Smooth muscle cell (in vitro differentiated cells): ENCODE measurements at regions not wholly inside any gene's neighbourhood (a gene's known extent, or its start where the extent isn't known, plus 50 kb on each side); places are given as distances from the start of the nearest gene placed in this dataset.
"Not testable (repeated sequence)": the region's sequence is repeated elsewhere in the genome, so short reads cannot be mapped to it uniquely, and the experiment has no call there.

Experiments used
- DNase-seq: peaks from one replicate; lab custom pipeline; 2025; ENCODE audit not compliant: unreplicated experiment; lab: John Stamatoyannopoulos, UW
- H2AFZ ChIP-seq: fragments of 200-600 bp; sonication (generic); 2 replicates; pipeline ENCODE4 v1.6.0; 2016; ENCODE audit warnings: antibody characterized with exemption, low read depth, mild to moderate bottlenecking
- H3F3A ChIP-seq: fragments of 200-600 bp; sonication (generic); 2 replicates; pipeline ENCODE4 v1.6.0; 2017; ENCODE audit warnings: antibody characterized with exemption, low read depth
- H3K27ac ChIP-seq: fragments of 200-600 bp; sonication (generic); 2 replicates; pipeline ENCODE4 v1.5.1; 2016; ENCODE audit warnings: low read depth, mild to moderate bottlenecking
- H3K27me3 ChIP-seq: fragments of 200-600 bp; sonication (generic); 2 replicates; pipeline ENCODE4 v1.6.1; 2016; ENCODE audit warnings: low read depth, mild to moderate bottlenecking
- H3K36me3 ChIP-seq: fragments of 200-600 bp; sonication (generic); 2 replicates; pipeline ENCODE4 v1.5.1; 2016; ENCODE audit warnings: low read depth
- H3K4me1 ChIP-seq: fragments of 200-600 bp; sonication (generic); 2 replicates; pipeline ENCODE4 v1.5.1; 2016; ENCODE audit warnings: low read depth
- H3K4me2 ChIP-seq: fragments of 200-600 bp; sonication (generic); 2 replicates; pipeline ENCODE4 v1.6.0; 2016; ENCODE audit warnings: mild to moderate bottlenecking
- H3K4me3 ChIP-seq: fragments of 200-600 bp; sonication (generic); 2 replicates; pipeline ENCODE4 v1.5.1; 2016; ENCODE audit warnings: mild to moderate bottlenecking
- H3K79me2 ChIP-seq: fragments of 200-600 bp; sonication (generic); 2 replicates; pipeline ENCODE4 v1.6.0; 2016; ENCODE audit warnings: low read depth, mild to moderate bottlenecking
- H3K9ac ChIP-seq: fragments of 200-600 bp; sonication (generic); 2 replicates; pipeline ENCODE4 v1.6.0; 2016; ENCODE audit warnings: low read depth
- H3K9me3 ChIP-seq: fragments of 200-600 bp; sonication (generic); replicated peaks from 2 replicates; pipeline ENCODE4 v1.5.1; 2016; ENCODE audit warnings: low read depth
- H4K20me1 ChIP-seq: fragments of 200-600 bp; sonication (generic); 2 replicates; pipeline ENCODE4 v1.6.0; 2016; ENCODE audit warnings: low read depth
- CTCF ChIP-seq: fragments of 200-600 bp; sonication (generic); IDR thresholded peaks from 2 replicates; pipeline ENCODE4 v1.5.1; 2017; ENCODE audit warnings: borderline replicate concordance, mild to moderate bottlenecking, antibody characterized with exemption; ENCODE audit not compliant: insufficient read depth, poor library complexity, severe bottlenecking
- WGBS: methylation state at CpG from one replicate; pipeline ENCODE4 v1.1.7; 2016; ENCODE audit warnings: low lambda C conversion rate; 5-methylcytosine and 5-hydroxymethylcytosine counted together

GRCh38 chr3:99313485-99313884 lies 324.9 kb upstream of the COL8A1 start:
- Histone ChIP-seq H3F3A (no peaks in the 10 kb centered on the region), H3K9me3 (no peaks in the 10 kb centered on the region), H3K4me1 (no peaks in the 10 kb centered on the region), H3K27ac (no peak overlapping the region), H3K27me3 (no peaks in the 10 kb centered on the region), H3K4me3 (no peak overlapping the region), H3K4me2 (no peak overlapping the region), H3K79me2 (no peaks in the 10 kb centered on the region), H3K36me3 (no peaks in the 10 kb centered on the region), H4K20me1 (no peaks in the 10 kb centered on the region), H3K9ac (no peak overlapping the region), H2AFZ (no peak overlapping the region)
- TF ChIP-seq CTCF: no peak
- no peak for DNase-seq

- no peak for TF ChIP-seq CTCF
- Histone ChIP-seq H2AFZ (no peak overlapping the region), H3K9ac (no peak overlapping the region), H3K27ac (no peak overlapping the region), H3K4me1 (no peaks in the 10 kb centered on the region), H3K4me3 (no peak overlapping the region), H4K20me1 (no peaks in the 10 kb centered on the region), H3K4me2 (no peak overlapping the region), H3K9me3 (no peaks in the 10 kb centered on the region), H3K27me3 (no peaks in the 10 kb centered on the region), H3F3A (no peaks in the 10 kb centered on the region), H3K79me2 (no peaks in the 10 kb centered on the region), H3K36me3 (no peaks in the 10 kb centered on the region)
- WGBS: 95% methylated on average over 1 of the region's 1 CpG
- no peak for DNase-seq
These were observed 339.7 kb upstream of the COL8A1 start for GRCh38 chr3:99298661-99299060.

GRCh38 chr3:99295836-99296235 lies 342.6 kb upstream of the COL8A1 start:
- no peak for TF ChIP-seq CTCF
- Histone ChIP-seq H3K27ac (no peak overlapping the region), H3K9ac (no peak overlapping the region), H3K79me2 (no peaks in the 10 kb centered on the region), H3K4me3 (no peak overlapping the region), H3K36me3 (no peaks in the 10 kb centered on the region), H3K27me3 (no peaks in the 10 kb centered on the region), H4K20me1 (no peaks in the 10 kb centered on the region), H2AFZ (no peak overlapping the region), H3F3A (no peaks in the 10 kb centered on the region), H3K9me3 (no peaks in the 10 kb centered on the region), H3K4me2 (no peak overlapping the region), H3K4me1 (no peaks in the 10 kb centered on the region)
- no peak for DNase-seq
- WGBS: 100% methylated on average over 1 of the region's 1 CpG

- H3K79me2 ChIP-seq, DNase-seq, H3K9me3 ChIP-seq, H3F3A ChIP-seq, H3K27ac ChIP-seq, H3K4me1 ChIP-seq, H3K36me3 ChIP-seq, H3K27me3 ChIP-seq, H3K9ac ChIP-seq, H4K20me1 ChIP-seq: not testable (repeated sequence)
- H2AFZ ChIP-seq: peak overlapping the region; percentile 90
- WGBS: 7% methylated on average over 8 of the region's 8 CpGs
- H3K4me3 ChIP-seq: peak overlapping the region; percentile 34
- peak overlapping the region; percentile 76 for H3K4me2 ChIP-seq
These were observed 344.3 kb upstream of the COL8A1 start for GRCh38 chr3:99294092-99294491.
